Mesenchymal stem cell (in vitro differentiated cells and primary cell): ENCODE measurements at regions not wholly inside any gene's neighbourhood (a gene's known extent, or its start where the extent isn't known, plus 50 kb on each side); places are given as distances from the start of the nearest gene placed in this dataset.

Source experiments
- DNase-seq: peaks from one replicate; pipeline ENCODE4 v3.0.0-alpha.2; 2013
- H2AFZ ChIP-seq: one replicate; pipeline ENCODE4 v1.6.1; 2013; ENCODE audit warnings: low read depth, mild to moderate bottlenecking, control low read depth, inconsistent platforms, low read length, moderate library complexity
- H2AK5ac ChIP-seq: 2 replicates; pipeline ENCODE4 v1.6.1; 2013; ENCODE audit warnings: low read length, moderate library complexity, mild to moderate bottlenecking, inconsistent platforms; ENCODE audit not compliant: severe bottlenecking
- H2BK120ac ChIP-seq: one replicate; pipeline ENCODE4 v1.6.1; 2013; ENCODE audit warnings: low read depth, mild to moderate bottlenecking, inconsistent platforms, low read length, moderate library complexity
- H2BK12ac ChIP-seq, 2 experiments: one replicate each; pipeline ENCODE4 v1.6.1; 2013; ENCODE audit warnings: inconsistent platforms in 2 of 2, low read length in 2 of 2, mild to moderate bottlenecking in 2 of 2, moderate library complexity in 2 of 2, control low read depth in 1 of 2
- H2BK15ac ChIP-seq: one replicate; pipeline ENCODE4 v1.6.1; 2013; ENCODE audit warnings: mild to moderate bottlenecking, low read depth, inconsistent platforms; ENCODE audit not compliant: poor library complexity, severe bottlenecking
- H2BK5ac ChIP-seq: 2 replicates; pipeline ENCODE4 v1.6.1; 2013; ENCODE audit warnings: low read depth, mild to moderate bottlenecking, low read length, control low read depth, inconsistent platforms; ENCODE audit not compliant: poor library complexity, severe bottlenecking
- H3K14ac ChIP-seq, 2 experiments: one replicate each; pipeline ENCODE4 v1.6.1; 2013; ENCODE audit warnings: inconsistent platforms in 2 of 2, low read length in 2 of 2, control low read depth in 1 of 2, mild to moderate bottlenecking in 1 of 2, moderate library complexity in 1 of 2
- H3K18ac ChIP-seq, 2 experiments: one replicate each; pipeline ENCODE4 v1.6.1; 2013; ENCODE audit warnings: inconsistent platforms in 2 of 2, low read length in 2 of 2, control low read depth in 1 of 2, low read depth in 1 of 2, mild to moderate bottlenecking in 1 of 2
- H3K23ac ChIP-seq, 2 experiments: one replicate each; pipeline ENCODE4 v1.6.1; 2013; ENCODE audit warnings: inconsistent platforms in 2 of 2, low read length in 2 of 2, mild to moderate bottlenecking in 2 of 2, moderate library complexity in 2 of 2, control low read depth in 1 of 2
- H3K27ac ChIP-seq: 2 replicates; pipeline ENCODE4 v1.5.1; 2013; ENCODE audit warnings: mild to moderate bottlenecking, moderate library complexity, low read length, control low read depth, inconsistent platforms; ENCODE audit not compliant: poor library complexity, severe bottlenecking
- H3K27me3 ChIP-seq, 2 experiments: 2 replicates each; pipeline versions ENCODE4 v1.6.1 to v1.7.0; 2013; ENCODE audit warnings: low read length in 2 of 2, mild to moderate bottlenecking in 2 of 2, moderate library complexity in 2 of 2, control low read depth in 1 of 2, inconsistent platforms in 1 of 2; ENCODE audit not compliant: control insufficient read depth in 1 of 2, insufficient read depth in 1 of 2
- H3K36me3 ChIP-seq, 2 experiments: 2 replicates each; pipeline versions ENCODE4 v1.6.1 to v1.7.0; 2013; ENCODE audit warnings: low read length in 2 of 2, control low read depth in 1 of 2, inconsistent platforms in 1 of 2, low read depth in 1 of 2, mild to moderate bottlenecking in 1 of 2; ENCODE audit not compliant: insufficient read depth in 2 of 2, control insufficient read depth in 1 of 2
- H3K4ac ChIP-seq, 2 experiments: one replicate each; pipeline ENCODE4 v1.6.1; 2013; ENCODE audit warnings: inconsistent platforms in 2 of 2, low read length in 2 of 2, mild to moderate bottlenecking in 2 of 2, moderate library complexity in 2 of 2, control low read depth in 1 of 2, low read depth in 1 of 2
- H3K4me1 ChIP-seq: 2 replicates; pipeline ENCODE4 v1.6.1; 2013; ENCODE audit warnings: low read depth, low read length, control low read depth; ENCODE audit not compliant: control insufficient read depth, insufficient read depth
- H3K4me2 ChIP-seq: 2 replicates; pipeline ENCODE4 v1.6.1; 2013; ENCODE audit warnings: low read length, mild to moderate bottlenecking, inconsistent platforms; ENCODE audit not compliant: poor library complexity, severe bottlenecking
- H3K4me3 ChIP-seq, 2 experiments: 2 replicates each; pipeline versions ENCODE4 v1.5.1 to v1.7.0; 2013; ENCODE audit warnings: low read length in 2 of 2, mild to moderate bottlenecking in 2 of 2, control low read depth in 1 of 2, low read depth in 1 of 2; ENCODE audit not compliant: insufficient read depth in 1 of 2
- H3K79me1 ChIP-seq: replicated peaks from 2 replicates; pipeline ENCODE4 v1.6.1; 2013; ENCODE audit warnings: mild to moderate bottlenecking, control low read depth, low read length, inconsistent platforms; ENCODE audit not compliant: poor library complexity, severe bottlenecking
- H3K9ac ChIP-seq: 2 replicates; pipeline ENCODE4 v1.7.0; 2013; ENCODE audit warnings: mild to moderate bottlenecking, low read length, moderate library complexity
- H3K9me3 ChIP-seq: 2 replicates; pipeline ENCODE4 v1.7.0; 2013; ENCODE audit warnings: mild to moderate bottlenecking, low read length; ENCODE audit not compliant: control insufficient read depth
- H4K8ac ChIP-seq: one replicate; pipeline ENCODE4 v1.6.1; 2013; ENCODE audit warnings: inconsistent platforms, mild to moderate bottlenecking, low read length, moderate library complexity
- H4K91ac ChIP-seq: one replicate; pipeline ENCODE4 v1.6.1; 2013; ENCODE audit warnings: mild to moderate bottlenecking, low read length, inconsistent platforms
- WGBS: methylation state at CpG from one replicate; pipeline ENCODE4 v1.1.7; 2013; ENCODE audit warnings: mixed read lengths; 5-methylcytosine and 5-hydroxymethylcytosine counted together

- no peak overlapping the region for H3K23ac ChIP-seq
- H3K4ac ChIP-seq: no peak overlapping the region
- H2BK120ac ChIP-seq: no peak overlapping the region
- no peak overlapping the region for H4K91ac ChIP-seq
- H2AFZ ChIP-seq: no peak overlapping the region
- no peaks in the 10 kb centered on the region for H3K4me1 ChIP-seq
- H3K27ac ChIP-seq: no peak overlapping the region
- no peak overlapping the region for H2BK12ac ChIP-seq
- no peaks in the 10 kb centered on the region for H3K9me3 ChIP-seq
- no peak for DNase-seq
- no peak overlapping the region for H3K4me3 ChIP-seq
- peaks cover 0 to 4% of the 10 kb centered on the region in 2 experiments for H3K27me3 ChIP-seq
- no peaks in the 10 kb centered on the region for H3K36me3 ChIP-seq
- WGBS: 71% methylated on average over 6 of the region's 7 CpGs
- no peak overlapping the region for H3K14ac ChIP-seq
- H2BK5ac ChIP-seq: no peak overlapping the region
- H3K18ac ChIP-seq: no peak overlapping the region
- H2BK15ac ChIP-seq: no peak overlapping the region
- H3K79me1 ChIP-seq: no peaks in the 10 kb centered on the region
- no peak overlapping the region for H2AK5ac ChIP-seq
- no peak overlapping the region for H3K4me2 ChIP-seq
- H4K8ac ChIP-seq: no peak overlapping the region
- no peak overlapping the region for H3K9ac ChIP-seq
Measured at GRCh38 chr5:175120412-175120811, 323.6 kb downstream of the DRD1 start.

GRCh38 chr5:175118700-175119309 lies 325.2 kb downstream of the DRD1 start:
- H2BK120ac ChIP-seq: no peak overlapping the region
- H3K4me3 ChIP-seq: no peak overlapping the region
- H2AK5ac ChIP-seq: no peak overlapping the region
- no peak overlapping the region for H3K27ac ChIP-seq
- H2BK15ac ChIP-seq: no peak overlapping the region
- H3K9ac ChIP-seq: no peak overlapping the region
- H3K4me1 ChIP-seq: no peaks in the 10 kb centered on the region
- H3K14ac ChIP-seq: no peak overlapping the region
- H3K4ac ChIP-seq: no peak overlapping the region
- no peak overlapping the region for H3K18ac ChIP-seq
- no peaks in the 10 kb centered on the region for H3K36me3 ChIP-seq
- WGBS: 13% methylated on average over 3 of the region's 3 CpGs
- no peak overlapping the region for H3K23ac ChIP-seq
- H3K27me3 ChIP-seq: peaks cover 0 to 8% of the 10 kb centered on the region in 2 experiments
- H3K79me1 ChIP-seq: no peaks in the 10 kb centered on the region
- H2BK12ac ChIP-seq: no peak overlapping the region
- no peak overlapping the region for H2AFZ ChIP-seq
- H3K9me3 ChIP-seq: no peaks in the 10 kb centered on the region
- H2BK5ac ChIP-seq: no peak overlapping the region
- no peak overlapping the region for H4K91ac ChIP-seq
- H3K4me2 ChIP-seq: no peak overlapping the region
- no peak overlapping the region for H4K8ac ChIP-seq
- no peak for DNase-seq

- no peaks in the 10 kb centered on the region for H3K79me1 ChIP-seq
- H2AFZ ChIP-seq: no peak overlapping the region
- H3K4me3 ChIP-seq: no peak overlapping the region
- H3K27me3 ChIP-seq: peaks cover 0 to 8% of the 10 kb centered on the region in 2 experiments
- no peak overlapping the region for H4K8ac ChIP-seq
- H3K4me1 ChIP-seq: no peaks in the 10 kb centered on the region
- no peak for DNase-seq
- H3K4ac ChIP-seq: no peak overlapping the region
- H3K23ac ChIP-seq: no peak overlapping the region
- no peak overlapping the region for H2BK120ac ChIP-seq
- no peak overlapping the region for H3K27ac ChIP-seq
- H3K9me3 ChIP-seq: no peaks in the 10 kb centered on the region
- H2AK5ac ChIP-seq: no peak overlapping the region
- H3K36me3 ChIP-seq: no peaks in the 10 kb centered on the region
- WGBS: 69% methylated on average over 2 of the region's 3 CpGs
- no peak overlapping the region for H2BK12ac ChIP-seq
- H3K14ac ChIP-seq: no peak overlapping the region
- H3K9ac ChIP-seq: no peak overlapping the region
- no peak overlapping the region for H2BK5ac ChIP-seq
- no peak overlapping the region for H2BK15ac ChIP-seq
- H3K4me2 ChIP-seq: no peak overlapping the region
- no peak overlapping the region for H3K18ac ChIP-seq
- H4K91ac ChIP-seq: no peak overlapping the region
Measured at GRCh38 chr5:175116466-175117048, 327.4 kb downstream of the DRD1 start.

GRCh38 chr5:175115831-175116230 lies 328.2 kb downstream of the DRD1 start:
- no peak for DNase-seq
- Histone ChIP-seq H2AK5ac (no peak overlapping the region), H3K14ac (no peak overlapping the region), H4K91ac (no peak overlapping the region), H3K23ac (no peak overlapping the region), H3K4me3 (no peak overlapping the region), H3K79me1 (no peaks in the 10 kb centered on the region), H3K18ac (no peak overlapping the region), H3K27ac (no peak overlapping the region), H2AFZ (no peak overlapping the region), H2BK120ac (no peak overlapping the region), H3K4me1 (no peaks in the 10 kb centered on the region), H2BK5ac (no peak overlapping the region), H2BK12ac (no peak overlapping the region), H2BK15ac (no peak overlapping the region), H3K9me3 (no peaks in the 10 kb centered on the region), H3K4ac (no peak overlapping the region), H3K9ac (no peak overlapping the region), H3K4me2 (no peak overlapping the region), H3K27me3 (peaks cover 0 to 8% of the 10 kb centered on the region in 2 experiments), H4K8ac (no peak overlapping the region), H3K36me3 (no peaks in the 10 kb centered on the region)
- 72% methylated on average over 9 of the region's 9 CpGs for WGBS
